MCF 10A (cell line): ENCODE measurements at regions not wholly inside any gene's neighbourhood (a gene's known extent, or its start where the extent isn't known, plus 50 kb on each side); places are given as distances from the start of the nearest gene placed in this dataset.
A peak's percentile ranks its signal among the peaks of the same experiment; 100 is the strongest.

Experiments used
- BruUV-seq: library from RNA; stranded (reverse); fragments of 400-500 nt; replicated peaks from 2 replicates; lab custom pipeline; 2021; lab: Mats Ljungman, UMichigan
- CTCF ChIA-PET: fragments of 300-600 bp; sonication (Branson Sonifier 250); formaldehyde crosslinking; extraction: SDS; loops from one replicate; lab custom pipeline; 2021; ENCODE audit warnings: antibody characterized with exemption, inconsistent platforms; lab: Yijun Ruan, JAX
- POLR2A ChIA-PET: fragments of 300-600, 350-650 bp; sonication (Branson Sonifier 250); formaldehyde crosslinking; extraction: SDS; loops from one replicate; lab custom pipeline; 2020; ENCODE audit warnings: antibody characterized with exemption, inconsistent platforms; lab: Yijun Ruan, JAX
- DNase-seq: peaks from one replicate; pipeline ENCODE4 v3.0.0-alpha.2; 2018; ENCODE audit not compliant: unreplicated experiment
- H3K27ac Mint-ChIP-seq: one replicate; pipeline ENCODE4 v1.8.0; 2022; ENCODE audit warnings: mild to moderate bottlenecking, low read depth, mixed read lengths; ENCODE audit not compliant: unreplicated experiment
- H3K27me3 Mint-ChIP-seq: one replicate; pipeline ENCODE4 v1.8.0; 2022; ENCODE audit warnings: mixed read lengths; ENCODE audit not compliant: insufficient read depth, unreplicated experiment
- H3K36me3 Mint-ChIP-seq: one replicate; pipeline ENCODE4 v1.8.0; 2022; ENCODE audit warnings: mild to moderate bottlenecking, moderate library complexity, mixed read lengths; ENCODE audit not compliant: insufficient read depth, unreplicated experiment
- H3K4me1 Mint-ChIP-seq: one replicate; pipeline ENCODE4 v1.8.0; 2022; ENCODE audit warnings: mixed read lengths; ENCODE audit not compliant: insufficient read depth, unreplicated experiment
- H3K4me3 Mint-ChIP-seq: one replicate; pipeline ENCODE4 v1.8.0; 2022; ENCODE audit warnings: mild to moderate bottlenecking, moderate library complexity, mixed read lengths; ENCODE audit not compliant: unreplicated experiment
- H3K9me3 Mint-ChIP-seq: one replicate; pipeline ENCODE4 v1.8.0; 2022; ENCODE audit warnings: mixed read lengths; ENCODE audit not compliant: unreplicated experiment
- CTCF ChIP-seq: fragments of 200-600 bp; IDR thresholded peaks from one replicate; pipeline ENCODE4 v1.8.0; 2022; ENCODE audit warnings: antibody characterized with exemption, mild to moderate bottlenecking; ENCODE audit not compliant: unreplicated experiment
- intact Hi-C: fragments of 100-400 bp; cut with micrococcal nuclease; formaldehyde crosslinking; loops from 2 replicates; pipeline ENCODE4 v1.14.1; 2022

GRCh38 chr2:17303054-17303453 lies 215.2 kb downstream of the RAD51AP2 start:
- H3K27me3 Mint-ChIP-seq, result no peaks in the 10 kb centered on the region
- DNase-seq, result peak; percentile 90
- H3K9me3 Mint-ChIP-seq, result no peaks in the 10 kb centered on the region
- no peak overlapping the region for H3K4me3 Mint-ChIP-seq
- peaks cover 24% of the 10 kb centered on the region for H3K4me1 Mint-ChIP-seq
- H3K27ac Mint-ChIP-seq, result peak overlapping the region; percentile 55
- no peak for TF ChIP-seq CTCF
- CTCF ChIA-PET, result interaction anchor here (0.6 to 2.2 kb wide), 5 partner anchors 7 to 529 kb away, joined by 3 to 13 read pairs (median 4); no protein-coding TSS in a partner anchor
- BruUV-seq, result no TSS peak
- POLR2A ChIA-PET, result interaction anchor here (0.7 kb wide), 2 partner anchors 31 to 330 kb away, joined by 3 read pairs; no protein-coding TSS in a partner anchor
- H3K36me3 Mint-ChIP-seq, result peaks cover 6% of the 10 kb centered on the region
- intact Hi-C loops, result loop anchor here (10.0 kb wide), 1 partner anchor 242 kb away; the partner anchor contains the start of gene VSNL1

DNA sequence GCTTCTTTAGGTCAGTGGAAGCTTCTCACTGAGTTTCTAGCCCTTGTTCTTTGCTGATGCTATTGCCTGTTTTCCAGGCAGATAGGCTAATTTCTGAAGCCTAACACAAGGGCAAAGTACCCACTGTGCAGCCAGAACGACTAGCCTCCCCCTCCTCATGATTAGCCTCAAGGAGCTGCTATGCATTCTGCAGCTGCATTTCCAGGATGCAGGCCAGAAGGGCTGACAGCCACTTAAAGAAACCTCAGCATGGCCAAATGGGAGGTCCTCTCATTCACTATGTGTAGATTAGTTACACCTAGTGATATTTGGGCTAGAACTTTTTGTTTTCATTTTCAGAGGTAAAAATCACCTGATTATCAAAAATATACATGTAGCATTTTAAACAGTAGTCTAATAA lies 216.0 kb downstream of the RAD51AP2 start:
- H3K36me3 Mint-ChIP-seq, result peaks cover 6% of the 10 kb centered on the region
- H3K4me3 Mint-ChIP-seq, result no peak overlapping the region
- H3K9me3 Mint-ChIP-seq, result no peaks in the 10 kb centered on the region
- intact Hi-C loops, result loop anchor here (10.0 kb wide), 1 partner anchor 243 kb away; the partner anchor contains the start of gene VSNL1
- no peak for DNase-seq
- ChIA-PET CTCF (interaction anchor here (0.7 to 2.2 kb wide), 9 partner anchors 8 to 528 kb away, joined by 3 to 13 read pairs (median 4); no protein-coding TSS in a partner anchor), POLR2A (no interaction called here)
- no peak overlapping the region for H3K27ac Mint-ChIP-seq
- no TSS peak for BruUV-seq
- no peak for TF ChIP-seq CTCF
- peaks cover 24% of the 10 kb centered on the region for H3K4me1 Mint-ChIP-seq
- no peaks in the 10 kb centered on the region for H3K27me3 Mint-ChIP-seq

DNA sequence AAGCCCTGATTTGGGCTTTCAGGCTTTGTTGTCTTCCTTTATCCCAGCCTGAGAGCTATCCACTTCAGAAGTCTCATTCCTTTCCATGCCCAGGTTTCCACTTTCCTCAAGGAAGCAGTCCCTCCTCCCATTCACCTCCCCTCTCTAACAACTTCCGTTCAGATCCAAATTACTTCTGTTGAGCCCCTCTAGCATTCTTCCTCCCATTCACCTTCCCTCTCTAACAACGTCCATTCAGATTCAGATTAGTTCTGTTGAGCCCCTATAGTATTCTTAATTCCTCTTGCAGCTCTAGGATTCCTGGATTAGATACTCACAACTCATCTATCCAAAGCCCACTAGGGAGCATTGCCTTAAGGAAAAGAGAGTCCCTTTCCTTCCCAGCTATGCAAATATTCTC lies 216.8 kb downstream of the RAD51AP2 start:
- Mint-ChIP-seq H3K27ac (peak overlapping the region; percentile 5), H3K4me3 (no peak overlapping the region), H3K36me3 (peaks cover 6% of the 10 kb centered on the region), H3K27me3 (no peaks in the 10 kb centered on the region), H3K4me1 (peaks cover 24% of the 10 kb centered on the region), H3K9me3 (no peaks in the 10 kb centered on the region)
- ChIA-PET POLR2A (interaction anchor here (0.5 kb wide), 1 partner anchor 213 kb away, joined by 3 read pairs; no protein-coding TSS in a partner anchor), CTCF (interaction anchor here (0.7 to 2.2 kb wide), 4 partner anchors 9 to 528 kb away, joined by 3 to 13 read pairs (median 4); no protein-coding TSS in a partner anchor)
- DNase-seq, result no peak
- no peak for TF ChIP-seq CTCF
- no TSS peak for BruUV-seq
- intact Hi-C loops, result loop anchor here (10.0 kb wide), 1 partner anchor 243 kb away; the partner anchor contains the start of gene VSNL1

- Mint-ChIP-seq H3K27me3 (no peaks in the 10 kb centered on the region), H3K4me3 (no peak overlapping the region), H3K36me3 (peaks cover 6% of the 10 kb centered on the region), H3K4me1 (peaks cover 24% of the 10 kb centered on the region), H3K27ac (peak overlapping the region; percentile 18), H3K9me3 (no peaks in the 10 kb centered on the region)
- ChIA-PET CTCF (interaction anchor here (0.7 to 1.2 kb wide), 5 partner anchors 9 to 479 kb away, joined by 3 to 6 read pairs (median 4); no protein-coding TSS in a partner anchor), POLR2A (interaction anchor here (1.5 kb wide), 1 partner anchor 28 kb away, joined by 5 read pairs; no protein-coding TSS in a partner anchor)
- DNase-seq, result peak; percentile 91
- no peak for TF ChIP-seq CTCF
- intact Hi-C loops, result loop anchor here (10.0 kb wide), 1 partner anchor 245 kb away; the partner anchor contains the start of gene VSNL1
- no TSS peak for BruUV-seq
Measured at GRCh38 chr2:17299891-17300540, 218.2 kb downstream of the RAD51AP2 start.
